HG03045 (cell line): ENCODE measurements at regions not wholly inside any gene's neighbourhood (a gene's known extent, or its start where the extent isn't known, plus 50 kb on each side); places are given as distances from the start of the nearest gene placed in this dataset.
"Not testable (repeated sequence)": the region's sequence is repeated elsewhere in the genome, so short reads cannot be mapped to it uniquely, and the experiment has no call there.

Source experiments
- ATAC-seq: cut with Tn5 transposase; IDR thresholded peaks from one replicate; pipeline ENCODE4 v1.9.1; 2021; ENCODE audit warnings: mild to moderate bottlenecking, moderate library complexity; ENCODE audit not compliant: unreplicated experiment

GRCh38 chr14:53858345-53858684 lies 98.3 kb downstream of the BMP4 start:
- no peak for ATAC-seq

- ATAC-seq, result no peak
These were observed 98.8 kb downstream of the BMP4 start for GRCh38 chr14:53857625-53858344.

- ATAC-seq, result no peak
These were observed 101.1 kb downstream of the BMP4 start for GRCh38 chr14:53855574-53855973.

- no peak for ATAC-seq
These were observed 101.5 kb downstream of the BMP4 start for GRCh38 chr14:53855127-53855526.

GRCh38 chr14:53851394-53852090 lies 105.1 kb downstream of the BMP4 start:
- ATAC-seq, result no peak

GRCh38 chr14:53850714-53851296 lies 105.8 kb downstream of the BMP4 start:
- ATAC-seq, result no peak

- no peak for ATAC-seq
These were observed 107.1 kb downstream of the BMP4 start for GRCh38 chr14:53849549-53849948.

- no peak for ATAC-seq
These were observed 107.8 kb downstream of the BMP4 start for GRCh38 chr14:53848854-53849253.

GRCh38 chr14:53847881-53848280 lies 108.7 kb downstream of the BMP4 start:
- no peak for ATAC-seq

- ATAC-seq, result no peak
These were observed 109.6 kb downstream of the BMP4 start for GRCh38 chr14:53847057-53847456.

GRCh38 chr14:53845813-53846693 lies 110.6 kb downstream of the BMP4 start:
- ATAC-seq, result no peak

GRCh38 chr14:53842938-53843337 lies 113.7 kb downstream of the BMP4 start:
- no peak for ATAC-seq

GRCh38 chr14:53841109-53842099 lies 115.2 kb downstream of the BMP4 start:
- no peak for ATAC-seq

- no peak for ATAC-seq
These were observed 116.2 kb downstream of the BMP4 start for GRCh38 chr14:53840444-53840843.

- ATAC-seq, result no peak
These were observed 118.3 kb downstream of the BMP4 start for GRCh38 chr14:53838374-53838773.

GRCh38 chr14:53837656-53838055 lies 119.0 kb downstream of the BMP4 start:
- ATAC-seq, result not testable (repeated sequence)

GRCh38 chr14:53836551-53836950 lies 120.1 kb downstream of the BMP4 start:
- ATAC-seq, result no peak

GRCh38 chr14:53828820-53829219 lies 127.8 kb downstream of the BMP4 start:
- ATAC-seq, result no peak

- no peak for ATAC-seq
These were observed 132.6 kb downstream of the BMP4 start for GRCh38 chr14:53824061-53824460.

GRCh38 chr14:53814392-53814791 lies 142.2 kb downstream of the BMP4 start:
- no peak for ATAC-seq
